GM21737 (cell line): ENCODE measurements at regions not wholly inside any gene's neighbourhood (a gene's known extent, or its start where the extent isn't known, plus 50 kb on each side); places are given as distances from the start of the nearest gene placed in this dataset.

ENCODE experiments used
- ATAC-seq: cut with Tn5 transposase; IDR thresholded peaks from one replicate; pipeline ENCODE4 v1.9.1; 2021; ENCODE audit warnings: mild to moderate bottlenecking, moderate library complexity; ENCODE audit not compliant: unreplicated experiment

DNA sequence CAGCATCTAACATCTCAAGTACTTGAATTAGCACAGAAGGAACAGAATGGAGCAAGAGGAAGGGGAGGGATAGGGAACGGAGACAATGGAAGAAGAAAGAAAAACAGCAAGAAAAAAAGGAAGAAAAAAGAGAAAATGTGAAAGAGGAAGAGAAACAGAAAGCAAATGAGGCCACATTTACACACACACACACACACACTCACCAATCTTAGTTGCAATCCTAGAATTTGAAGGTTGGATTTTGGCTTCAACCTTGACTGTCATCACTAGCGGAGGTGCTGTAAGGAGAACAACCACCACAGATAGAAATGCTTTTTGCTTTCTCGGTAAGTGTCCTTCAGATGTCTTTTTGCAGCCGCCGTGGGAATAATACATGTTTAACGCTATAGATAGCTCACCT lies 327.1 kb upstream of the NWD2 start:
- ATAC-seq: no peak

DNA sequence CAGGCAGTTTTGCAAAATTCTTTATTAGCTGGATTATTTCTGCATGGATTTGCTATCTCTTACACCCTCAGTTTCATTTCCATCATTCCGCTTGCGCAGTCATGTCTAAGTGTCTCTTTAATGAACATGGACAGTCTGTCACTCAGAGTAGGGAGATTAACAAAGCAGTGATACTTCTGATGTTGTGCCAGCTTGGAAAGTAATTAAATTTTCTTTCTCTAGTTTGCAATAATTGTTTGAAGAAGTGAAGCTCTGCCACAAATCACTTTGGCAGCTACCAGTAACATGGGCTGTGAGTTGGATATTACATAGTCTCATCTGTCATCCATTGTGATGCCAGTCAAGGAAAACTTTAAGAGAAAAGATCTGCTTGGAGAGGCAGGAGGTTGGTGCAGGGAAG lies 324.8 kb upstream of the NWD2 start:
- ATAC-seq: no peak

DNA sequence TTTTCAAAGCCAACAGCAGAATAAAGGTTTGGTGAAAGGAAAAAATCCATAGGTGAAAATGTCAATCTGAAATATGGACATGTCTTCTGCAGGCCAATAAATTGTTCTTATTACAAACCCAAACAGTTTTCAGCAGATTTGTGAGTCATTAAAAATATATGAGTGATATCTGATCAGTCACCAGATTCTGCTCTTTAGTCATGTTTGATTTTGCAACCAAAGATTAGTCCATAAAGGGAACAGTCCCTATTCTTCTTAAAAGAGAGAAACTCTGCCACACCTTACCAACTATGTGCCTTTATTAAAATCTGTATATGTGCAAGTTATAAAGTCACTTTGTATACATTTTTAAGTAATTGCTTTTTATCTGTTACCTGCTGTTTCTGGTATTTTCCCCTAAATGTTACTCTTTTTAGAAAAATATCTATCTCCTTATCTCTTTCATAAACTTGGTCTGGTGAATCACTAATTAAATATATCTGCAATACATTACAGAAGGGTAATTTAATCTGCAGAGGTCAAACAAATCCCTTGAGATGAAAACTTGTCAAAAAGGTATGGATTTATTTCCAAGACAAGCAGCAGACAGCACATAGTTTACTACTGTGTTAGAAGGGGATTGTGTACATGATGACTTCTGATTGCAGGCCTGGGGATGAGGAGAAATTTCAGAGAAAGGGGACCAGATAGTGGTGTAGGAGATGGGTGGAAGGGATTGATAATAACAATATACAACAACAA lies 322.9 kb upstream of the NWD2 start:
- ATAC-seq: no peak

DNA sequence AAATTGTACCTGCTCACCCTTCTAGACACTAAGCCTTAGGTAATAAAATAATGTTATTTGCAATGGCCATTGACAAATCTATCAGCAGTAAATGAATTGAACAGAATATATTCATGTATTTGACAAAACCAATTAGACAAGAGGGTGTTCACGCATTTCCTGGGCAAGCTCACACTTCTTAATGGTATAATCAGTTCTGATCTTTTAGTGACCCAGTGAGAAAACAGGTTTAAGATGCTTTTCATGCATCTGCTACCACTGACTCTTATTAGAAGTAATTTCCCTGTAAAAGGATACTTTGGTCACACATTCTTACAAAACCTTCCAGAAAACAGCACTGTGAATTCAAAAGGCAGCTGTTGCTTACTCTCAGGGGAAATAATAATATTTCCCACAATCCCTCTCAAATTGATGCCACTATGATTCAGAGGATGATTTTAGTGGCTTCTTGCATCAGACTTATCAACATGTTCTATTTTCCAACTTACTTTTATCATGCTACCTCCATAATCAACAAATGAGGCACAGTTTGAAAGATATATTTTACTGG lies 313.9 kb upstream of the NWD2 start:
- ATAC-seq: no peak

DNA sequence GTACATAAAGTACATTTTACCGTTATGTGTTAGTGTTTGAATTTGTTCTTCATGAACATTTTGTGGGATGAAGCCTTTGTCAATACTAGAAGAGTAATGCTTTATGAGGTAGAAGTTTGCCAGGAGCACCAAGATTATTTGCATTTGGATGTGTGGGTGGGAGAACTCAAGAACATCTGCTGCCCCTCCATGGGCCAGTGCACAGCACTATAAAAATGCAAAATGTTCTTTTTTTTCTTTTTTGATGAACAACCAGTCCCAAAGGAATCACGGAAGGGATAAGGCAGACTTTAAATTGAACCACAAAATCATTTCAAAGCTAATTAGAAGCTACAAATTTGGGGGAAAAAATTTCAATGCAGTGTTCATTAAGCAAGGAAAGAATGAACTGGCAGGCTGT lies 300.3 kb upstream of the NWD2 start:
- no peak for ATAC-seq

DNA sequence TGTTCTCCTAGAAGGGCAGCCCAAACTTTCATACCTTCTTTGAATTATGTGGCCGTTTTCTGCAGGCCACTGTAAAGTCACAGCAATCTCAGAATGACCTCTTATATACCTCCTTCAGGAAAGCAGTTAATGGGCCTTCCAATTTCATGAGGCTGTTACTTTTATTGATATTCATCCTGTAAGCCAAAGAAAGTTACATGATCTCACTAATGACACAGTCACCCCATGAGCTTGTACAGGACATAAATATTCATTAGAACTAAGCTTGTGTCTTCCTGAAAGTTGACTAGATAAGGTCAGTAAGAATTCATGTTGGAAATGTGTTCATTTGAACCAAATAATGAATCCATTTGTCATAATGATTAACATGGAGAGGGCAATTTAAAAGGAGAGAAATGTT lies 283.1 kb upstream of the NWD2 start:
- no peak for ATAC-seq

DNA sequence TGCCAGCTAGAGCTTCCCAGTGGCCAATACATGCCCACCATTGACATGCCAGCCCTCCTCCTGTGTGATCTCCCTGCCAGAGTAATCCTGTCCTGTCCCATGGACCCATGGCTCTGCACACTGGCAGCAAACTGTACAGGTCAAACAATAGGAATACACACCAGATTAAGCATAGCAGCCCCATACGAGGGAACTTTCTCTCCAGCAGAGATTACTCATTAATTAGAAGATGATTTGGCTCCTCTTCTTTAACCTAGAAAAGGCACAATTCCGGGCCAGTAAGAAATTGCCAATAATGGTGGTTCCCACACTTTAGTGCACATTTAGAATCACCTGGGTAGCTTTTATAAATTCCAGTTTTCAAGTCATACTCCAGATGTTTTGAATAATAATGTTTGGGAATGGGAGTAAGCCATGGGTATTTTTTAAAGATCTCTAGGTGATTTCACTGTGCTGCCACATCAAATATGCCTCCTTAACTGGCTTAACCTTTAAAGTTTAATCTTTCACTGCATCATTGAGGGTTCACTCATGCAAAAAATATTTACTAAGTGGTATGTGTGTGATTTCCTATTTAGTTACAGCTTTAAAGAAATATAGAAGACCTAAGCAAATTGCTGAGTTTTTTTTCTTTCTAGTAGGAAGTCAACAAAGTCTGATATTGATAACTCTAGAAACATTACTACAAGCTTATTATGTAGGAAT lies 277.6 kb upstream of the NWD2 start:
- ATAC-seq: no peak

DNA sequence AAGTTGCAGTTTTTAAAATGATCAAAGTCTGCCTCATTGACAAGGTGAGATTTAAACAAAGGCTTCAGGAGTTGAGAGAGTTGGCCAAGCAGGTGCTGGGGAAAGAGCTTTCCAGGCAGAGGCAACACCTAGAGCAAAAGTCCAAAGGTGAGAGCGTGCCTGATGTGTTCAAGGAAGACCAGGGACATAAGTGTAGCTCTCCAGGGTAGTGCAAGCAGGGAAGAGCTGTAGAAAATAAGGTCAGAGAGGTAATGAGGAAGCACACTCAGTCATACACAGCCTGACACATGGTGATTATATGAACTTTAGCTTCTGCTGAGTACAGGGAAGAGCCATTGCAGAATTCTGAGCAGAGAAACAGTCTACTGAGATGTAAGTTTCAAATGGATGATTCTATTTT lies 265.0 kb upstream of the NWD2 start:
- no peak for ATAC-seq

DNA sequence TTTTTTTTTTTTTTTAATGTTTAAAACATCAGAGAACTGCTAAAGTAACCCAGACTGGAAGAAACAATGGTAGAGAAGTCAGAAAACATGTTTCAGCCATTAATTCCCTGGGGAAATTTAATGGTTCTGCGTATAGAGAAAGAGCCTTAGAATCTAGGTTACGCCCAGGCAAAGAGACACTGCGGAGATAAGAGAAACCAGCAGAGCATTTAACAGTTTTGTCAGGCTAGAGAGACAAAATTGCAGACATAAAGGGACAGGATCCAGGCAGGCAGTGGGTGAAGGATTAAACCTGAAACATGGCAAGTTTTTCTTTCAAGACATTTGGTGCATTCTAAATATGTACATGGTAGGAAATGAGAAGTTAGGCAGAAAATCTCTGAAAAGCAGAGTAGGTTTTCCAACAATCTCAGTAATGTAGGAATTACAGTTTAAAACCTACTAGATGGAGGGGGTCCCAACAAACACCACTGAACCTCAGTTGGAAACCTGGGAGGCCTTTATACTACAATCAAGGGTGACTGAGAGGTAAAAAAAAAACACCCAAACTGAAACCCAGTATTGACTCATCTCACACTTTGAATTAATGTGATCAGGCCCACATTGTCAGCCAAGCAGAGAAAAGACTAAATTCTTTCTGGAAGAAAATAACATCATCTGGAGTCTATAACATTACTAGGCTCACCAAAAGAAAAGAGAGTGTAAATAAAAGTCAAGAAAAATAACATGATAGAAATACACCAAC lies 254.2 kb upstream of the NWD2 start:
- no peak for ATAC-seq

DNA sequence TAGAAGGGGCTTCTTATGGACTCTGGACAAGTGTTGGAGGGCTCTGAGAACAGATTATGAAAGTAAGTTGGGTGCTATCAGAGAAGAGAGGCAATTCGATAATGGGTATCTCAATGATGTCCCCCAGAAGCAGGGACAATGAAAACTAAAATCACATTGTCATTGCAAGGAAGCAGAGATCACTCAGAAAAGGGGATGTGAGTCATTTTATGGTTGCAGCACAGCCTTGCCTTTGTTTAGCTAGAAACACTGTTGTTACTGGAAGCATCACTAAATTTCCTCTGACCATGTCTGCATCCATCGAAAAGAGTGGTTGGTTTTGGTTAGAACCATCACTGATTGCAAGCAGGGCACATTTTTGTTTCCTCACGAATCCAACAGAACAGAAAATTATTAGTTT lies 246.8 kb upstream of the NWD2 start:
- ATAC-seq: no peak

DNA sequence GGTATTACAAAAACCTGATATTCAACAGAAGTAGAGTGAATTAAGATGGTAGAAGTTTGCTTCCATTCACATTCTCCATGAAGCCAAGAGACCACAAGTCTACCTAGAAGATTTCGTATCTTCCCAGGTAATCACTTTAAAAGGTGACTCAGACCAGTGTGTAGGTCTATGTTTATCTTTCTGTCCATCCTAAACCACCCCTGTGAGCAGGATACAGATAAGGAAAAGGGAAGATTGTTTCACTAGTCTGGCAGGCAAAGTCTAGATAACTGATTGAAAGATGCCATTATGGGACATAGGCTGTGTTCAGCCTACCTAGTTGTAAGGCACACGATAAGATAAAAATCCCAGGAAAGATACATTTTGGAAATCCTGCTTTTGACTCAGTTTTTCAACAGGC lies 244.3 kb upstream of the NWD2 start:
- ATAC-seq: no peak

DNA sequence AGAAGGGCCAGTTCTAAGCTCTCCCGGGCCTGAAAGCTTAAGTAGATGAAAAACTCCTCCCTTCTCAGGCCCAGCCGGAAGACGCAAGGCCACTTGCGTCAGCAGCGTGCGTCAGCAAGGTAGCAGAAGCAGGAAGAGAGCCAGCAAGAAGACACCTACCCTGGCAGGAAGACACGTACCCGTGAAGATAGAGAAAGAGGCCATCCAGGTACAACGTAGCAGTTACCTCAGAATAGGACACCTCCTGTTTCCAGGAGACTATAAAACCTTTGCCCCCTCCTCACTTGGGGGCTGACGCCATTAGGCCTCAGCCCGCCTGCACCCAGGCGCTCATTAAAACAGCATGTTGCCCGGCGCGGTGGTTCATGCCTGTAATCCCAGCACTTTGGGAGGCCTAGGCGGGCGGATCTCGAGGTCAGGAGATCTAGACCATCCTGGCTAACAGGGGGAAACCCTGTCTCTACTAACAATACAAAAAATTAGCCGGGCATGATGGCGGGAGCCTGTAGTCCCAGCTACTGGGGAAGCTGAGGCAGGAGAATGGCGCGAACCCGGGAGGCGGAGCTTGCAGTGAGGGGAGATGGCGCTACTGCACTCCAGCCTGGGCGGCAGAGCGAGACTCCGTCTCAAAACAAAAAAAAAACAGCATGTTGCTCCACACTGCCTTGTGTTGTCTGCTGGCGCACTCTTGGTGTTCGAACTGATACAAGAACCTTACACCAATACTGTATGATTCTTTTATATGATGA lies 242.7 kb upstream of the NWD2 start:
- ATAC-seq: no peak

DNA sequence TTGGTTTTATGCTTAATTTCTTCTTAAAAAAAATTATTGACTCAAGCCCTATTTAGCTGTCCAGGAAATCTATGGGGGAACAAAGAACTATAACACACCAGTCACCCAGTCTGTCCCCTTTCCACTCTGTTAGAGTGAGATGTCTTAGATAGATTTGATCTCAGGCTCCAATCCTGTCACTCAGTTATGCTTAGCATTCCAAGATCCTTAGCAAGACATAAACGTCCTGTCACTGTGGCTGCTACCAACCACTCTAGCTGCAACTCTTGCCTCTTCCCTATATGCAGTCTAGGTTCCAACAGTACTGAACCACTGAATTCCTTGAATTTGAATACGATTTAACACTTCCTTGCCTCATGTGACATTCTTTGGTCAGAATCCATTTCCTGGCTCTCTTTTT lies 241.9 kb upstream of the NWD2 start:
- no peak for ATAC-seq

DNA sequence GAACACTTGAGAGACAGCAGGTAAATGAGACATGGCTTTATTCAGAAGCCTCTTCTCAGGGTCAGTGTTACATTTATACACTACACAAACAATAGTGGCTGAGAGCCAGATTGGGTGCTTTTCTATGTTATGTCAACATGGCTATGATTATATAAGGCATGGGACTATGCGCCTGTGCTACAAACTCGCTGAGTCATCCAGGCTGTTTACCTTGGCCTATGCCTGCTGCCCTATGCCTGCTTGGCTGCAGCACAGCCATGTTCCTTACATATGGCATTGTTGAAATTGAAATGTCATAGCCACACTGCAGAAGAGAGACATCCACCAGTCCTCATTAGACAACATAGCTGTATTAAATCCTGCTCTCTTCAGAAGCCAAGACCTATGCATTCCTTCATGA lies 236.3 kb upstream of the NWD2 start:
- ATAC-seq: no peak

DNA sequence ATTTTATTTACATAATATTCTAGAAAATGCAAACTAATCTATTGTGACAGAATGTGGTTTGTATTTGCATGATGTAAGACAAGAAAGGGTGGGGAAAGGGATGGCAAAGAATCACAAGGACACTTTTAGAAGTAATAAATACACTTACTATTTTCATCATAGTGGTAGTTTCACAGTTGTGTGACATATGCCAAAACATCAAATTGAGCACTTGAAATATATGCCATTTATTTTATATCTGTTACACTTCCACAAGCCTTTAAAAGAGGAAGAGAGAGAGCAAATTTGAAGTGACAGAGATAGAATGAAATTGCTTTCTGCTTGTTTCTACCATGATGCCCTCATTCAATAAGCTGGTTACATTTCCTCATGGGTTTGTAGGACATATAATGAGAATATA lies 230.0 kb upstream of the NWD2 start:
- no peak for ATAC-seq

DNA sequence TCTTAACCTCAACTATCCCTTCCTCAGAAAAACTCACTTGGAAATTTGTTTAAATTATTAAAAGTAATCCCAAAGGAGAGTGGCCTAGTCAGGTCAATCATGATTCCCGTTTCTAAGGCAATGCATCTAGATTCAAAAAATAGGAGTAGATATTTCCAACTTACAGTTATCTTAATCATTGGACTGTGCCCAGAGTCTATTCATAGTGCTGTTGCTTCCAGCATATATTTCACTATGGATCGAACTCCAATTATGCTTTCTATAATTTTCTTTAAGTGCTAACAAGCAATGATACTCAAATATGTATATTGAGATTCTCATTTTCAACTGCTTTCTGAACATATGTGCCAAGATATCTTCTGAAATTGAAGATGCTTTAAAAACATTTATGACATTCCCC lies 229.2 kb upstream of the NWD2 start:
- no peak for ATAC-seq

DNA sequence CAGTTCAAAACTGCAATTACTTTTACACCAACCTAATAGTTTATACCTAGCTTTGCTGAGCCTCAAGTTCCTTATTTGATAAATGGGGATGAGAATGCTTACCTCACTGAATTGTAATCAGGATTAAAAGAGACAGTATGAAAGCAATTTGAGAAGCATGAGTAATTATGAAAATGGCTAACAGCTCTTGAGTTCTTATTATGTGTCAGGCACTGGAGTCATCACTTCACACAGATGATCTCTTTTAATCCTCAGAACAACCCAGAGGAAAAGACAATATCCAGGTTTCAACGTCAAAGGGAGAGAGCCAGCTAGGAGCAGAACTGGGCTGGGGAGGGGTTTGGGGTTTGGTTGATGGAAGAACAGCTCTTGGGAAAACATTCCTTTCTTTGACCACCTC lies 221.0 kb upstream of the NWD2 start:
- no peak for ATAC-seq

DNA sequence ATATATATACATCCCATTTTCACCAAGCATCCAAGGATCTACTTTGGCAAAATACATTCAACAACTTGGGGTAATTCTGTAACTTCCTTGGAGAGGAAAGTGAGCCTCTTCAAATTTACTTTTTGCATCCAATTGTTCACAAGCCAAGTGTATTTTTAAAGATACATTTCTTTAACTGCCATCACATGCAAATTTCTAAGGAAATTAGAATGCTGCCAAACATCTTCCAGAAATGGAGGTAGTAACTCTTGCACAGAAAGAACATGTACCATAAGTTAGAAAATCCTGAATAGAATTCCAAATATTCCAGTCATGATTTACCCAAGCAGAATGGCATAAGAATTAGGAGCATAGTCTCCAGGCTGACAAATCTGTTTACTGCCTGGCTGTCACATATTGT lies 220.5 kb upstream of the NWD2 start:
- ATAC-seq: no peak

DNA sequence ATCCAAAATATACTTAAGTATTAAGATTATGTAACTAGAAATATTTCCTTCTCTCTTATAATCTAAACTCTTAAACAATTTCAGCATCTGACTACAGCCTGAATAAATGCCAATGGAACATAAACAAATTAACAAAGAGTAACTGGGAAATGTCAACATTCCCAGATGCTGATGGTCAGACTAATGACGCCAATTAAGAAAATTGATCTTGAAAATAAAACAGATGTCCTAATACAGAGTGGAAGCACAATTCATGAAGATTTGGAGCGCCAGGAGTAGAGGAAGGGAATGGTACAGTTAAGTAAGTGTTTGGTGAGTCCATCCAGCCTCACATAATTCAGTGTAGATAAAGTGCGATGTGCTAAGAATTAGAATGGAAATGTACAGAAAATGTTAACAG lies 203.7 kb upstream of the NWD2 start:
- no peak for ATAC-seq

DNA sequence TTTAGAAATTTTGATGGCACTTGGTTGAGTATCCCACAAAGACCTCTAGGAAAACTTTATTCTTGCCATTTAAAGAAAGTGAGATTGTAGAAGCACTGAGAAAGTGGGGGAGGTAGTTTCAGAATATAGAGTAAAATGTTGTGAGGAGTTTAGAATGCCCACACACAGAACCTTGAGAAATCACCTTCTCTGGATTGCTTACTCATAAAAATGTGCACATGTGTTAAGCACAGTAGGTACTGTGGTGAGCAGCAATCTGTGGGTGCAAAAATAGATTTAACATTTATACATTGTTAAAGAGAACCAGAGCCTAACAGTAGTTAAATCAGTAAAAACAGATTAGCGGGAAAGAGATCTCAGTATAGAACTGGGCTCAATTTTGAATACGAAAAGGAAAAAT lies 201.2 kb upstream of the NWD2 start:
- ATAC-seq: no peak

DNA sequence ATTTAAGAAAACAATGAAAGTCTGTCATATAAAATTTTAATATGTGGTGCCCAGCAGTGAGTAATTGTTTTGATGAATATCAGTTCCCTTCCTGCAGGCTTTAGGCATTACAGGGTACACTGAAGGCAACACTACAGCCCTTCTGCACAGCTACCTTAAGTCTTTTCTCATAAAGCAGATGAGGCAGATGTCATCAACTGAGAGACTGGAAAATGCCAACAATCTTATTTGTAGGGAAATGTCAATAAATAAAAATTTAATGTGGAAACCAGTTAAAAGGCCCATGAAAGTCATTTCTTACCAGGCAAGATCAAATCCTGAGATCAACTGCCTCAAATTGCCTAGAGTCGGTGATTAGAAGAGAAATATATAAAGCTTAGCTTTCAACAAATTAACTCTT lies 193.4 kb upstream of the NWD2 start:
- no peak for ATAC-seq
